A673 (cell line): ENCODE measurements at regions not wholly inside any gene's neighbourhood (a gene's known extent, or its start where the extent isn't known, plus 50 kb on each side); places are given as distances from the start of the nearest gene placed in this dataset.

Experiments
- BruUV-seq: library from RNA; stranded (reverse); fragments of 400-500 nt; replicated peaks from 2 replicates; lab custom pipeline; 2021; lab: Mats Ljungman, UMichigan
- CTCF ChIA-PET: fragments of 300-600 bp; sonication (Branson Sonifier 250); formaldehyde crosslinking; loops from one replicate; lab custom pipeline; 2022; ENCODE audit warnings: antibody characterized with exemption; lab: Charles Lee
- POLR2A ChIA-PET: fragments of 300-600 bp; sonication (Branson Sonifier 250); formaldehyde crosslinking; loops from one replicate; lab custom pipeline; 2022; ENCODE audit warnings: antibody characterized with exemption; ENCODE audit not compliant: low non-redundant PET; lab: Charles Lee
- DNase-seq: peaks from one replicate; pipeline ENCODE4 v3.0.0-alpha.2; 2015; ENCODE audit warnings: low spot score
- H3K27ac ChIP-seq: fragments of 200-600 bp; sonication (generic); 2 replicates; pipeline ENCODE4 v1.5.1; 2016; ENCODE audit warnings: mixed run types, low read depth, mild to moderate bottlenecking, mixed read lengths, antibody characterized with exemption, low read length; ENCODE audit not compliant: poor library complexity, severe bottlenecking
- H3K27me3 ChIP-seq: fragments of 200-600 bp; sonication (generic); replicated peaks from 2 replicates; pipeline ENCODE4 v1.6.1; 2017; ENCODE audit warnings: mixed run types, low read depth, mild to moderate bottlenecking, mixed read lengths, antibody characterized with exemption, low read length; ENCODE audit not compliant: insufficient read depth, poor library complexity
- H3K36me3 ChIP-seq: fragments of 200-600 bp; sonication (generic); 2 replicates; pipeline ENCODE4 v1.6.1; 2016; ENCODE audit warnings: mixed run types, mild to moderate bottlenecking, mixed read lengths, antibody characterized with exemption, low read length; ENCODE audit not compliant: insufficient read depth, poor library complexity, severe bottlenecking
- H3K4me1 ChIP-seq: fragments of 200-600 bp; sonication (generic); 2 replicates; pipeline ENCODE4 v1.6.1; 2017; ENCODE audit warnings: mixed run types, mild to moderate bottlenecking, mixed read lengths, antibody characterized with exemption, low read length; ENCODE audit not compliant: insufficient read depth, poor library complexity, severe bottlenecking
- H3K4me3 ChIP-seq: fragments of 200-600 bp; sonication (generic); 2 replicates; pipeline ENCODE4 v1.5.1; 2016; ENCODE audit warnings: low read depth, mixed run types, mild to moderate bottlenecking, mixed read lengths, low read length; ENCODE audit not compliant: poor library complexity, severe bottlenecking
- H3K9me3 ChIP-seq: fragments of 200-600 bp; sonication (generic); 2 replicates; pipeline ENCODE4 v1.6.1; 2016; ENCODE audit warnings: mixed run types, low read depth, mild to moderate bottlenecking, mixed read lengths, antibody characterized with exemption, low read length; ENCODE audit not compliant: poor library complexity, severe bottlenecking
- EZH2 ChIP-seq: fragments of 200-600 bp; sonication (generic); IDR thresholded peaks from 2 replicates; pipeline ENCODE4 v1.6.1; 2017; ENCODE audit warnings: borderline replicate concordance, low read depth, mild to moderate bottlenecking, mixed read lengths, antibody characterized with exemption, low read length; ENCODE audit not compliant: poor library complexity, severe bottlenecking
- intact Hi-C: fragments of 100-400 bp; cut with micrococcal nuclease; formaldehyde crosslinking; loops from one replicate; pipeline ENCODE4 v1.10.0; 2022; ENCODE audit not compliant: unreplicated experiment
- TF ChIP-seq, protein P1 (sequence below): fragments of 300-800, 200-600 bp; sonication (generic); conservative IDR thresholded peaks from 2 replicates; pipeline ENCODE4 v1.5.1; 2017; ENCODE audit warnings: low read depth, mild to moderate bottlenecking, antibody characterized with exemption, low read length, moderate library complexity, mixed read lengths

DNA sequence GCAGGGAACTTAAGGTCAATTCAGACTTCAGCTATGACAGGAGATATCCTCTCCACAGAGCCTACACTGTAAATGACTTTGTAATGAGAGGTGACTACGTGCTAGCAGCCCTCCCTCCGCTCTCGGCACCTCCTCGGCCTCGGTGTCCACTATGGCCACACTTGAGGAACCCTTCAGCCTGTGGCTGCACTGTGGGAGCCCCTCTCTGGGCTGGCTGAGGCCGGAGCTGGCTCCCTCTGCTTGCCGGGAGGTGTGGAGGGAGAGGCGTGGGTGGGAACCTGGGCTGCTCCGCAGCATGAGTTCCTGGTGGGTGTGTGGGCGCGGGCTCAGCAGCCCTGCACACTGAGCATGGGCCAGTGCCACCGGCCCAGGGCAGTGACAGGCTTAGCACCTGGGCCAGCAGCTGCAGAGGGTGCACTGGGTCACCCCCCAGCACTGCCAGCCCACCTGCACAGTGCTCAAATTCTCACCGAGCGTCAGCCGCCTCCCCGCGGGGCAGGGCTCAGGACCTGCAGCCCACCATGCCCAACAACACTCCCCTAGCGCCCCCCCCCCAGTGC is 137.6 kb upstream of the SPACA7 start:
- intact Hi-C loops: no loop called here
- CTCF ChIA-PET: no interaction called here
- BruUV-seq: no TSS peak

GRCh38 chr13:112240076-112240475 is 136.1 kb upstream of the SPACA7 start:
- no peak for DNase-seq
- TF ChIP-seq, protein P1, sequence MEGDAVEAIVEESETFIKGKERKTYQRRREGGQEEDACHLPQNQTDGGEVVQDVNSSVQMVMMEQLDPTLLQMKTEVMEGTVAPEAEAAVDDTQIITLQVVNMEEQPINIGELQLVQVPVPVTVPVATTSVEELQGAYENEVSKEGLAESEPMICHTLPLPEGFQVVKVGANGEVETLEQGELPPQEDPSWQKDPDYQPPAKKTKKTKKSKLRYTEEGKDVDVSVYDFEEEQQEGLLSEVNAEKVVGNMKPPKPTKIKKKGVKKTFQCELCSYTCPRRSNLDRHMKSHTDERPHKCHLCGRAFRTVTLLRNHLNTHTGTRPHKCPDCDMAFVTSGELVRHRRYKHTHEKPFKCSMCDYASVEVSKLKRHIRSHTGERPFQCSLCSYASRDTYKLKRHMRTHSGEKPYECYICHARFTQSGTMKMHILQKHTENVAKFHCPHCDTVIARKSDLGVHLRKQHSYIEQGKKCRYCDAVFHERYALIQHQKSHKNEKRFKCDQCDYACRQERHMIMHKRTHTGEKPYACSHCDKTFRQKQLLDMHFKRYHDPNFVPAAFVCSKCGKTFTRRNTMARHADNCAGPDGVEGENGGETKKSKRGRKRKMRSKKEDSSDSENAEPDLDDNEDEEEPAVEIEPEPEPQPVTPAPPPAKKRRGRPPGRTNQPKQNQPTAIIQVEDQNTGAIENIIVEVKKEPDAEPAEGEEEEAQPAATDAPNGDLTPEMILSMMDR: no peak
- no peak for TF ChIP-seq EZH2
- Histone ChIP-seq H3K36me3 (no peaks in the 10 kb centered on the region), H3K4me1 (no peaks in the 10 kb centered on the region), H3K27ac (no peak overlapping the region), H3K9me3 (no peaks in the 10 kb centered on the region), H3K4me3 (no peak overlapping the region), H3K27me3 (peaks cover 44% of the 10 kb centered on the region)
- no TSS peak for BruUV-seq
- intact Hi-C loops: no loop called here
- CTCF ChIA-PET: no interaction called here
- POLR2A ChIA-PET: no interaction called here

More for the DNA sequence above, 137.6 kb upstream of the SPACA7 start:
- DNase-seq: no peak
- Histone ChIP-seq H3K27me3 (peaks cover 48% of the 10 kb centered on the region), H3K27ac (no peak overlapping the region), H3K9me3 (no peaks in the 10 kb centered on the region), H3K4me3 (no peak overlapping the region), H3K4me1 (no peaks in the 10 kb centered on the region), H3K36me3 (no peaks in the 10 kb centered on the region)
- POLR2A ChIA-PET: no interaction called here
- TF ChIP-seq EZH2: no peak
- TF ChIP-seq, protein P1: no peak

- BruUV-seq: no TSS peak
- Histone ChIP-seq H3K9me3 (no peaks in the 10 kb centered on the region), H3K4me3 (no peak overlapping the region), H3K27me3 (peaks cover 48% of the 10 kb centered on the region), H3K4me1 (no peaks in the 10 kb centered on the region), H3K36me3 (no peaks in the 10 kb centered on the region), H3K27ac (no peak overlapping the region)
- intact Hi-C loops: no loop called here
- POLR2A ChIA-PET: no interaction called here
- peak; percentile 62 for DNase-seq
- TF ChIP-seq EZH2: no peak
- TF ChIP-seq, protein P1: no peak
- CTCF ChIA-PET: no interaction called here
These were observed 134.9 kb upstream of the SPACA7 start for GRCh38 chr13:112241288-112241687.
